Activated CD8-positive, alpha-beta T cell treated with anti-CD3 and anti-CD28 coated beads for 36 hours (primary cell): ENCODE measurements at regions not wholly inside any gene's neighbourhood (a gene's known extent, or its start where the extent isn't known, plus 50 kb on each side); places are given as distances from the start of the nearest gene placed in this dataset.
A peak's percentile ranks its signal among the peaks of the same experiment; 100 is the strongest.
"Not testable (repeated sequence)": the region's sequence is repeated elsewhere in the genome, so short reads cannot be mapped to it uniquely, and the experiment has no call there.

Experiments
- ATAC-seq: fragments of 200-7000 bp; cut with Tn5 transposase; one replicate; pipeline ENCODE4 v1.10.0; 2021; ENCODE audit warnings: mild to moderate bottlenecking, moderate library complexity
- CTCF ChIA-PET: fragments of 350-600 bp; sonication (Branson Sonifier 250); formaldehyde crosslinking; loops from one replicate; lab custom pipeline; 2021; ENCODE audit warnings: antibody characterized with exemption; lab: Charles Lee
- POLR2A ChIA-PET: fragments of 350-600 bp; sonication (Branson Sonifier 250); formaldehyde crosslinking; loops from one replicate; lab custom pipeline; 2021; ENCODE audit warnings: antibody characterized with exemption; lab: Charles Lee
- DNase-seq: peaks from one replicate; pipeline ENCODE4 v3.0.0-alpha.2; 2020
- H3K27ac Mint-ChIP-seq: one replicate; pipeline ENCODE4 v1.8.0; 2021; ENCODE audit warnings: mild to moderate bottlenecking, mixed read lengths
- H3K27me3 Mint-ChIP-seq: one replicate; pipeline ENCODE4 v1.8.0; 2021; ENCODE audit warnings: mixed read lengths
- H3K36me3 Mint-ChIP-seq: one replicate; pipeline ENCODE4 v1.8.0; 2021; ENCODE audit warnings: low read depth, mixed read lengths
- H3K4me1 Mint-ChIP-seq: one replicate; pipeline ENCODE4 v1.8.0; 2021; ENCODE audit warnings: low read depth, mixed read lengths
- H3K4me3 Mint-ChIP-seq: one replicate; pipeline ENCODE4 v1.8.0; 2021; ENCODE audit warnings: mild to moderate bottlenecking, moderate library complexity, mixed read lengths
- H3K9me3 Mint-ChIP-seq: one replicate; pipeline ENCODE4 v1.8.0; 2021; ENCODE audit warnings: mixed read lengths
- CTCF ChIP-seq: fragments of 200-600 bp; IDR thresholded peaks from one replicate; pipeline ENCODE4 v1.8.0; 2022; ENCODE audit warnings: antibody characterized with exemption, mild to moderate bottlenecking
- intact Hi-C: fragments of 100-400 bp; cut with micrococcal nuclease; formaldehyde crosslinking; loops from one replicate; pipeline ENCODE4 v1.10.0; 2022

GRCh38 chr7:32691965-32692815 lies 196.9 kb downstream of the AVL9 start:
- H3K36me3 Mint-ChIP-seq, H3K9me3 Mint-ChIP-seq, H3K27ac Mint-ChIP-seq, intact Hi-C loops, H3K27me3 Mint-ChIP-seq, POLR2A ChIA-PET, CTCF ChIA-PET: not testable (repeated sequence)
- Mint-ChIP-seq H3K4me3 (peak overlapping the region; percentile 8), H3K4me1 (peaks cover 15% of the 10 kb centered on the region)
- TF ChIP-seq CTCF, result peak; percentile 50
- peak; percentile 47 for DNase-seq
- ATAC-seq, result peak; percentile 81

GRCh38 chr7:32688092-32688491 lies 192.8 kb downstream of the AVL9 start:
- H3K27me3 Mint-ChIP-seq, H3K9me3 Mint-ChIP-seq, intact Hi-C loops, DNase-seq, H3K36me3 Mint-ChIP-seq, CTCF ChIA-PET, H3K27ac Mint-ChIP-seq, H3K4me3 Mint-ChIP-seq, POLR2A ChIA-PET, ATAC-seq: not testable (repeated sequence)
- H3K4me1 Mint-ChIP-seq, result peaks cover 15% of the 10 kb centered on the region

GRCh38 chr7:32681174-32681518 lies 185.9 kb downstream of the AVL9 start:
- no peak for DNase-seq
- POLR2A ChIA-PET, result no interaction called here
- TF ChIP-seq CTCF, result no peak
- Mint-ChIP-seq H3K9me3 (peaks cover 4% of the 10 kb centered on the region), H3K27me3 (peaks cover 2% of the 10 kb centered on the region), H3K36me3 (no peaks in the 10 kb centered on the region), H3K4me3 (no peak overlapping the region), H3K27ac (peak overlapping the region; percentile 28), H3K4me1 (peaks cover 16% of the 10 kb centered on the region)
- ATAC-seq, result no peak
- CTCF ChIA-PET, result no interaction called here
- intact Hi-C loops, result no loop called here

- CTCF ChIA-PET, result no interaction called here
- Mint-ChIP-seq H3K9me3 (peaks cover 4% of the 10 kb centered on the region), H3K4me3 (no peak overlapping the region), H3K27ac (no peak overlapping the region), H3K27me3 (peaks cover 2% of the 10 kb centered on the region), H3K36me3 (no peaks in the 10 kb centered on the region), H3K4me1 (peaks cover 16% of the 10 kb centered on the region)
- intact Hi-C loops, result no loop called here
- ATAC-seq, result peak; percentile 39
- no peak for TF ChIP-seq CTCF
- POLR2A ChIA-PET, result no interaction called here
- DNase-seq, result peak; percentile 11
These were observed 185.2 kb downstream of the AVL9 start for GRCh38 chr7:32680259-32681173.

GRCh38 chr7:32679192-32679591 lies 183.9 kb downstream of the AVL9 start:
- H3K9me3 Mint-ChIP-seq, result peaks cover 4% of the 10 kb centered on the region
- CTCF ChIA-PET, result no interaction called here
- intact Hi-C loops, result no loop called here

More at GRCh38 chr7:32679192-32679591, 183.9 kb downstream of the AVL9 start:
- no peak for ATAC-seq
- Mint-ChIP-seq H3K27me3 (peaks cover 2% of the 10 kb centered on the region), H3K4me3 (no peak overlapping the region), H3K27ac (no peak overlapping the region), H3K36me3 (no peaks in the 10 kb centered on the region), H3K4me1 (peaks cover 16% of the 10 kb centered on the region)
- DNase-seq, result no peak
- no peak for TF ChIP-seq CTCF
- POLR2A ChIA-PET, result no interaction called here
